ENCODE measurements at regions not wholly inside any gene's neighbourhood (a gene's known extent, or its start where the extent isn't known, plus 50 kb on each side); places are given as distances from the start of the nearest gene placed in this dataset.

DNA sequence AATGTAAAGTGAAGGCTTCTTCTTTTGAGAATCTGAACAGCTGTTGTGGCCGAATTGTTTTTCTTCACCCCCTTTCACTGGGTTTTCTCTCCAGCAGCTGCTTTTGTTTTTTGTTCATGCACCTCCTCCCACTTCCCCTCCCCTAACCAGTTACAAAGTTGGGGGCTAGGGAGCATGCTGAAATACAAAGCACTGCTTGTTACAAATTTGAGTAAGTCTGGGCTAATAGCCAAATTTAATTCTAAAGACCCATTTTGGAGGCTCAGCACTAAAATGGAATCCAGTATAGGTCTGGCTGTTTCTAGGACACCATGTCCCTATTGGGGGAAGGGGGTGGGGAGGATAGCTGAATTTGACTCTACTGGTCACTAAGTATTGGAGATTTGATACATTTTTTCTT is 89.2 kb upstream of the GPM6B start:
- no peak for TF ChIP-seq REST (IDR thresholded peaks at IDR 0.05; ENCODE audit: insufficient replicate concordance, low read depth)
- TF ChIP-seq, protein P1, sequence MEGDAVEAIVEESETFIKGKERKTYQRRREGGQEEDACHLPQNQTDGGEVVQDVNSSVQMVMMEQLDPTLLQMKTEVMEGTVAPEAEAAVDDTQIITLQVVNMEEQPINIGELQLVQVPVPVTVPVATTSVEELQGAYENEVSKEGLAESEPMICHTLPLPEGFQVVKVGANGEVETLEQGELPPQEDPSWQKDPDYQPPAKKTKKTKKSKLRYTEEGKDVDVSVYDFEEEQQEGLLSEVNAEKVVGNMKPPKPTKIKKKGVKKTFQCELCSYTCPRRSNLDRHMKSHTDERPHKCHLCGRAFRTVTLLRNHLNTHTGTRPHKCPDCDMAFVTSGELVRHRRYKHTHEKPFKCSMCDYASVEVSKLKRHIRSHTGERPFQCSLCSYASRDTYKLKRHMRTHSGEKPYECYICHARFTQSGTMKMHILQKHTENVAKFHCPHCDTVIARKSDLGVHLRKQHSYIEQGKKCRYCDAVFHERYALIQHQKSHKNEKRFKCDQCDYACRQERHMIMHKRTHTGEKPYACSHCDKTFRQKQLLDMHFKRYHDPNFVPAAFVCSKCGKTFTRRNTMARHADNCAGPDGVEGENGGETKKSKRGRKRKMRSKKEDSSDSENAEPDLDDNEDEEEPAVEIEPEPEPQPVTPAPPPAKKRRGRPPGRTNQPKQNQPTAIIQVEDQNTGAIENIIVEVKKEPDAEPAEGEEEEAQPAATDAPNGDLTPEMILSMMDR (IDR thresholded peaks at IDR 0.05; ENCODE audit: insufficient read depth, low read length): no peak

Data from HL-60 (cell line).